NCI-H524 (cell line): ENCODE measurements at regions not wholly inside any gene's neighbourhood (a gene's known extent, or its start where the extent isn't known, plus 50 kb on each side); places are given as distances from the start of the nearest gene placed in this dataset.

ENCODE experiments used
- DNase-seq, 2 experiments: peaks; one replicate each; lab custom pipeline; 2025; lab: John Stamatoyannopoulos, UW

- no peak for DNase-seq
These were observed 161.6 kb upstream of the DMRTA1 start for GRCh38 chr9:22285066-22285465.

GRCh38 chr9:22286661-22287060, 160.0 kb upstream of the DMRTA1 start:
- DNase-seq, result no peak

GRCh38 chr9:22288661-22289060, 158.0 kb upstream of the DMRTA1 start:
- no peak for DNase-seq

- DNase-seq, result peak; percentile 58 to 82
These were observed 139.5 kb upstream of the DMRTA1 start for GRCh38 chr9:22307013-22307711.

GRCh38 chr9:22308177-22308576, 138.4 kb upstream of the DMRTA1 start:
- peak in 1 of 2 experiments; percentile 25 for DNase-seq

GRCh38 chr9:22316645-22317044, 130.0 kb upstream of the DMRTA1 start:
- no peak for DNase-seq

- DNase-seq, result no peak
These were observed 115.1 kb upstream of the DMRTA1 start for GRCh38 chr9:22331533-22331932.

- DNase-seq, result no peak
These were observed 114.4 kb upstream of the DMRTA1 start for GRCh38 chr9:22332202-22332601.

GRCh38 chr9:22337261-22337660, 109.4 kb upstream of the DMRTA1 start:
- no peak for DNase-seq

- DNase-seq, result no peak
These were observed 104.0 kb upstream of the DMRTA1 start for GRCh38 chr9:22342491-22343217.

- DNase-seq, result peak; percentile 14 to 81
These were observed 103.4 kb upstream of the DMRTA1 start for GRCh38 chr9:22343218-22343611.

- no peak for DNase-seq
These were observed 91.8 kb upstream of the DMRTA1 start for GRCh38 chr9:22354699-22355384.

- DNase-seq, result no peak
These were observed 89.6 kb upstream of the DMRTA1 start for GRCh38 chr9:22356985-22357384.

- DNase-seq, result no peak
These were observed 83.2 kb upstream of the DMRTA1 start for GRCh38 chr9:22363421-22363887.

- DNase-seq, result peak in 1 of 2 experiments; percentile 83
These were observed 73.0 kb upstream of the DMRTA1 start for GRCh38 chr9:22373636-22374035.

GRCh38 chr9:22374051-22374450, 72.6 kb upstream of the DMRTA1 start:
- DNase-seq, result peak; percentile 84 to 91

GRCh38 chr9:22379272-22379671, 67.4 kb upstream of the DMRTA1 start:
- no peak for DNase-seq

- no peak for DNase-seq
These were observed 65.5 kb upstream of the DMRTA1 start for GRCh38 chr9:22381170-22381569.

- DNase-seq, result no peak
These were observed 64.3 kb upstream of the DMRTA1 start for GRCh38 chr9:22382331-22382730.

GRCh38 chr9:22383718-22384117, 62.9 kb upstream of the DMRTA1 start:
- DNase-seq, result no peak

- DNase-seq, result no peak
These were observed 57.4 kb upstream of the DMRTA1 start for GRCh38 chr9:22389271-22389670.

GRCh38 chr9:22392523-22392922, 54.1 kb upstream of the DMRTA1 start:
- no peak for DNase-seq

GRCh38 chr9:22395687-22396141, 50.9 kb upstream of the DMRTA1 start:
- DNase-seq, result peak in 1 of 2 experiments; percentile 58
